Fibroblast of pulmonary artery (primary cell): ENCODE measurements at regions not wholly inside any gene's neighbourhood (a gene's known extent, or its start where the extent isn't known, plus 50 kb on each side); places are given as distances from the start of the nearest gene placed in this dataset.
A peak's percentile ranks its signal among the peaks of the same experiment; 100 is the strongest.

ENCODE experiments used
- DNase-seq: peaks from one replicate; pipeline ENCODE4 v3.0.0-alpha.2; 2010; ENCODE audit warnings: low read depth
- H3K4me3 ChIP-seq: replicated peaks from 2 replicates; pipeline ENCODE4 v1.5.1; 2011; ENCODE audit warnings: low read depth, mild to moderate bottlenecking, control low read depth, low read length, moderate library complexity
- TF ChIP-seq, protein P1 (sequence below): IDR thresholded peaks from 2 replicates; pipeline ENCODE4 v1.5.1; 2011; ENCODE audit warnings: mild to moderate bottlenecking, control low read depth, low read length, inconsistent platforms; ENCODE audit errors: missing control alignments

DNA sequence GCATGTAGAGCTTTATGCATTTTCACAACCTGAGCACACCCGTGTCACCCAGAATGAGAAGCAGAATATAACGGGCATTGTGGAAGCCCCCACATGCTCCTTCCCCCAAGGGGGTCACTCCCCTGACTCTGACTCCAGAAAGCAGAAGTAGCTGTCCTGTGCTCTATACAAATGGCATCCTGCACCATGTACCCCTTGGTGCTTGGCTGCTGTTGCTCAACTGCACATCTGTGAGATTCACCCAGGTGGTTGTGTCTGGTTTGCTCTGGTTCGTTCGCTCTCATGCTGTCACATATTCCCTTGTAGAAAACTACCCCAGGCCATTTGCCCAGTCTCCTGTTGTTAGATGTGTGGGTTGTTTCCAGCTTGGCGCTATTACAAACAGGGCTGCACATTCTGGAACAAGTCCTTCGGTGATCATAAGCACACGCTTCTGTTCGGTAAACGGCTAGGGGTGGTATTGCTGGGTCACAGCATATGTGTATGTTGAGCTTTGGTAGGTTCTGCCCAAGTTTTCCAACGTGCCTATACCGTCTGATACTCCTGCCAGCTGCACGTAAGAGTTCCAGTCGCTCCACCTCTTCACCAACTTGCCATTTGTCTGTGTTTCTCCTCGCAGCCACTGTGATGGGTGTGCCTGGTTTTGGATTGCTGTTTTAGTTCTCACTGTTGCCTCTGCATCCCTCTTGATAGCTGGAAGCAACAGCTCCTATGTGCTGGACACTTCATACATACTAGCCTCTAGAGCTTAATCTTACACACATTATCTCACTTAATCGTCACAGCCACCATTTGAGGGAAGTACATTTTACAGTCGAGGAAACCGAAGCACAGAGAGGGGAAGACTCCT lies 65.4 kb upstream of the SLC6A6 start:
- DNase-seq, result no peak
- TF ChIP-seq, protein P1, sequence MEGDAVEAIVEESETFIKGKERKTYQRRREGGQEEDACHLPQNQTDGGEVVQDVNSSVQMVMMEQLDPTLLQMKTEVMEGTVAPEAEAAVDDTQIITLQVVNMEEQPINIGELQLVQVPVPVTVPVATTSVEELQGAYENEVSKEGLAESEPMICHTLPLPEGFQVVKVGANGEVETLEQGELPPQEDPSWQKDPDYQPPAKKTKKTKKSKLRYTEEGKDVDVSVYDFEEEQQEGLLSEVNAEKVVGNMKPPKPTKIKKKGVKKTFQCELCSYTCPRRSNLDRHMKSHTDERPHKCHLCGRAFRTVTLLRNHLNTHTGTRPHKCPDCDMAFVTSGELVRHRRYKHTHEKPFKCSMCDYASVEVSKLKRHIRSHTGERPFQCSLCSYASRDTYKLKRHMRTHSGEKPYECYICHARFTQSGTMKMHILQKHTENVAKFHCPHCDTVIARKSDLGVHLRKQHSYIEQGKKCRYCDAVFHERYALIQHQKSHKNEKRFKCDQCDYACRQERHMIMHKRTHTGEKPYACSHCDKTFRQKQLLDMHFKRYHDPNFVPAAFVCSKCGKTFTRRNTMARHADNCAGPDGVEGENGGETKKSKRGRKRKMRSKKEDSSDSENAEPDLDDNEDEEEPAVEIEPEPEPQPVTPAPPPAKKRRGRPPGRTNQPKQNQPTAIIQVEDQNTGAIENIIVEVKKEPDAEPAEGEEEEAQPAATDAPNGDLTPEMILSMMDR, result no peak
- H3K4me3 ChIP-seq, result no peak overlapping the region

DNA sequence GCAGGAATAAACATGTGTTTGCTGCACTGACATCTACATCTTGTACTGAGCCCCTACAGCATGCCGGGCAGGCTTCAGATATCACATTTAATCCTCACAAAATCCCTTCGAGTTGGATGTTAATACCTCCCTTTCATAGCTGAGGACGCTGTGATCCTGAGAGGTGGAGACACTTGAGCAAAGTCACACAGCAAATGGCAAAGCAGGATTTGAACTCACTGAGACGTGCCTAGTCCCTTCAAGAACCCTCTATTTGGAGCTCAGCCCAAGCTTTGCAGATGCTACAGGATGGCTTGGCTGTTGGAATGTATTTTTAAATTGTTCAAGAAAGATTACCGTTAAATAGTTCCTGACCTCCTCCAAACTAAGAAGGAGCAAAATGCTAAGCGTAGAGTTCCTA lies 64.6 kb upstream of the SLC6A6 start:
- no peak overlapping the region for H3K4me3 ChIP-seq
- no peak for DNase-seq
- TF ChIP-seq, protein P1, result no peak

DNA sequence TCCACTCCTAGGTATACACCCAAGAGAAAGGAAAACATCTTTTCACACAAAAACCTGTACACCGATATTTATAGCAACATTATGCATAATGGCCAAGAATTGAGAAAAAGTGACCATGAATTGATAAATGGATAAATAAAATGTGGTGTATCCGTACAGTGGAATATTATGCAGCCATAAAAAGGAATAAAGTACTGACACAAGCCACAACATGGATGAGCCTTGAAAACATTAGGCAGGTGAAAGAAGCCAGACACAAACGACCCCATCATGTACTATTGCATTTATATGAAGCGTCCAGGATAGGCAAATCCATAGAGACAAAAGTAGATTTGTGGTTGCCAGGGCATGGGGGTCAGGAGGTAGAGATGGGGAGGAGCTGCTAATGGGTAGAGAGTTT lies 64.2 kb upstream of the SLC6A6 start:
- TF ChIP-seq, protein P1, result no peak
- no peak for DNase-seq
- no peak overlapping the region for H3K4me3 ChIP-seq

DNA sequence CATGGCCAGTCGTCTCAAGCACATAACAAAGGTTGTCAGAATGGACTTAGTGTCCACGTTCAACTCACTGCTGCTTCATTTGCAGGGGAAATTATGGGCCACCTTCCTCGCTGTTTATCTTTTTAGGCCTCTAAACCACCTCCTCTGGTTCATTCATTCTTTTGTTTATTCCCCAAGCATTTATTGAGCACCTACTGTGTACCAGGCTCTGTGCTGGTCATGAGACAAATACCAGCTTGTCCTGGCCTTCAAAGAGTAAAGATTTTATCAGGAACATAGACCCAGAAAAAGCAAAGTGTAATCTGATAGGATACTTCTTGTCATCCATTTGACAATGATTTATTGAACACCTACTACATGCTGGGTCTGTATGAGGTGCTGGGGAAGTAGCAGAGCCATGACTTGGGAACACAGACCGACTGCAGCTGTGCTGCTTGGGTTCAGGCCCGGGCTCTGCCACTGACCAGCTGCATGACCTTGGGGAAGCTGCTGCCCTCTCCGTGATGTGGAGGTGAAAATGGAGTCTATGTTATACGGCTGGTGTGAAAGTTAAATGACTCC lies 63.4 kb upstream of the SLC6A6 start:
- TF ChIP-seq, protein P1, result no peak
- DNase-seq, result no peak
- H3K4me3 ChIP-seq, result no peak overlapping the region

DNA sequence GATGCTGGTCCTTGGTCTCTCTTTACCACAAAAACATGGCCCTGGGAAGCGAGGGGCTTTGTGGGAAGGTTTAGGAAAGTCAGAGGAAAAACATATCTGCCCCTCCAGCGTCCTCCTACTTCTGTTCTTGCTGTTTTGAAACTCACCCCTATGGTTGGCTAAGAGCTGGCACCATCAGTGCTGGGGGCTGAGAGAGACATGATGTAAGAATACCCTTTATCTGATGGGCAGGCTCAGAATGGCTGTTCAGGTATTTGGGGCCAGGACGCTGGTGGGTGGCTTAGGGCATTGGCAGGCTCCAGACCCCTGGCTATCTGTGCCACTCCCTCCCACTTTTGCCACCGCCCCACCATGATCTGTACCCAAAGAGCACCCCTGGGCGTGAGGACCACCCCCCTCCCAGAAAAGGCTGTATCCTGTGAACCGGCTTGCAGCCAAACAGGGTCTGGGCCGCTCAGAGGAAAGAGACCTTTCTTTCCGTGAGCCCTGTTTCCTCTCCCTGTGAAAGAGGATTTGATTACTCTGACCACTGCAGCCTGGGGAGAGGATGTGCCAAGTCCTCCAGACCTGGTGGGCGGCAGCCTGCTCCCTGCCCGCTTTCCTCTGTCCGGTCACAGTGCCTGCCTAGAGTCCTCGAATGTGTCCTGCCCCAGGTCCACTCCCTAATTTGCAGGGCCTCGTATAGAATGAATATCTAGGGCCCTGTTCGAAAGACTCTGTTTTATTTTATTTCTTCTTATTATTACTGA lies 61.3 kb upstream of the SLC6A6 start:
- TF ChIP-seq, protein P1, result no peak
- no peak overlapping the region for H3K4me3 ChIP-seq
- peak; percentile 63 for DNase-seq

DNA sequence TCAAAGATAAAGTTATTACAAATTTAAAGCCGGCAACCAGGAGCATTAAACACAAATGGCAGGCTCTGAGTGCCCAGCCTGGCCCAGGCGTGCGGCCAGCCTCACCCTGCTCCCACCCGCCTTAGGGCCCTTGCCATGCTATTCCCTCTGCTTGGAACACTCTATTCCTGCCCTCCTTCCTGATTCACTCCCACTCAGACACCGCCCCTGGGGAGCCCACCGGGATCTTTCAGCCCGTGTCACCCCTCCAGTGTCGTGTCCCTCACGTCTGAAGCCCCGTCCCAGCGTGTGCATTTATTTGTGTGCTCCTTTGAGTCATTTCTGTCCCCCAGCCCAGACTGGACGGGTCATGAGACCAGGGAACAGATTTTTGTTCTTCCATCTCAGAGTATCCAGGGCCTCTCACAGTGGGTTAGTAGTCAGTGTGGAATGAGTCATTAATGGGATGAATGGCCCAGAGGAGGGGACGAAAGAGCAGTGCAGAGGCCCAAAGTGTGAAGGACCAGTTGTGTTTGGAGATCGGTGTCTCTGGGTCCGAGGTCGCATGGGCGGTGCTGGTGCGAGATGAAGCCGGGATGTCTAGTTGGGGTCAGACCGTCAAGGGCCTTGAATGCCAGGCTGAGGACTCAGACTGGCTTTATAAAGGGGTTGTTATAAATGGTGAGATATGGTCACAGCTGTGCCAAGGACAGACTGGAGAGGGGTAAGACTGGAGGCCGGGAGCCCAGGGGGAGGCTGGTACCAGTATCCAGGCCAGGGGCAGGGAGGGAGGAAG lies 58.9 kb upstream of the SLC6A6 start:
- TF ChIP-seq, protein P1, result no peak
- DNase-seq, result no peak
- H3K4me3 ChIP-seq, result no peak overlapping the region
